HepG2 (cell line): ENCODE measurements at regions not wholly inside any gene's neighbourhood (a gene's known extent, or its start where the extent isn't known, plus 50 kb on each side); places are given as distances from the start of the nearest gene placed in this dataset.

Experiments used
- ATAC-seq: fragments of 200-7000 bp; cut with Tn5 transposase; 3 replicates; pipeline ENCODE4 v1.9.1; 2020; ENCODE audit warnings: mild to moderate bottlenecking, moderate library complexity
- BruUV-seq: library from RNA; stranded (reverse); fragments of 400-500 nt; replicated peaks from 2 replicates; lab custom pipeline; 2021; lab: Mats Ljungman, UMichigan
- CTCF ChIA-PET: fragments of 300-600 bp; formaldehyde crosslinking; extraction: SDS; loops from one replicate; lab custom pipeline; 2021; ENCODE audit warnings: low total read pairs, inconsistent platforms, low intra/inter-chr PET ratio; lab: Yijun Ruan, JAX
- POLR2A ChIA-PET: fragments of 350-600 bp; sonication (Branson Sonifier 250); formaldehyde crosslinking; loops from one replicate; lab custom pipeline; 2020; ENCODE audit warnings: antibody characterized with exemption, inconsistent platforms; lab: Yijun Ruan, JAX
- DNase-seq: peaks from one replicate; pipeline ENCODE4 v3.0.0-alpha.2; 2015; ENCODE audit warnings: low spot score
- FAIRE-seq: peaks from 3 replicates; lab custom pipeline; 2011; peaks lifted over from hg19 to GRCh38; lab: Jason Lieb, UNC
- H2AFZ ChIP-seq: one replicate; pipeline ENCODE4 v1.6.1; 2011; ENCODE audit warnings: low read length, inconsistent platforms
- H3K27ac ChIP-seq: fragments of 300-600 bp; 3 replicates; pipeline ENCODE4 v1.8.0; 2011; ENCODE audit warnings: mixed run types, mild to moderate bottlenecking, mixed read lengths, low read length, inconsistent platforms; ENCODE audit not compliant: insufficient read depth; ENCODE audit errors: extremely low read length
- H3K27me3 ChIP-seq, 2 experiments: fragments of 200-600 bp in 1 of 2; 2 replicates in 1 of 2; 3 replicates in 1 of 2; pipeline versions ENCODE4 v1.6.0 to v1.8.0; 2011; ENCODE audit warnings: low read length in 2 of 2, mild to moderate bottlenecking in 2 of 2, moderate library complexity in 2 of 2, inconsistent platforms in 1 of 2; ENCODE audit not compliant: insufficient read depth in 2 of 2, control insufficient read depth in 1 of 2
- H3K36me3 ChIP-seq, 2 experiments: fragments of 200-600 bp in 1 of 2; replicated peaks in 1 of 2; 2 replicates in 1 of 2; 3 replicates in 1 of 2; pipeline versions ENCODE4 v1.5.1 to v1.8.0; 2011; ENCODE audit warnings: low read length in 2 of 2, inconsistent platforms in 1 of 2; ENCODE audit not compliant: insufficient read depth in 2 of 2, control insufficient read depth in 1 of 2
- H3K4me1 ChIP-seq: 2 replicates; pipeline ENCODE4 v1.5.1; 2012; ENCODE audit warnings: low read length, inconsistent platforms; ENCODE audit not compliant: insufficient read depth
- H3K4me2 ChIP-seq: 2 replicates; pipeline ENCODE4 v1.6.0; 2011; ENCODE audit warnings: low read depth, low read length, inconsistent platforms
- H3K4me3 ChIP-seq, 3 experiments: fragments of 200-600 bp in 1 of 3; sonication (generic), shearing (Covaris generic) in 1 of 3; replicated peaks in 1 of 3; 2 replicates each; pipeline ENCODE4 v1.5.1; 2011 to 2016; ENCODE audit warnings: low read length in 3 of 3, inconsistent platforms in 2 of 3, low read depth in 2 of 3, mild to moderate bottlenecking in 2 of 3, control low read depth in 1 of 3, mixed read lengths in 1 of 3; ENCODE audit not compliant: insufficient read depth in 1 of 3
- H3K79me2 ChIP-seq: one replicate; pipeline ENCODE4 v1.6.1; 2011; ENCODE audit warnings: low read length, inconsistent platforms; ENCODE audit not compliant: insufficient read depth
- H3K9ac ChIP-seq: 2 replicates; pipeline ENCODE4 v1.6.0; 2011; ENCODE audit warnings: mild to moderate bottlenecking, low read depth, low read length, inconsistent platforms; ENCODE audit not compliant: insufficient read depth
- H3K9me3 ChIP-seq: 2 replicates; pipeline ENCODE4 v1.5.1; 2012; ENCODE audit warnings: mild to moderate bottlenecking, low read length
- H4K20me1 ChIP-seq: 2 replicates; pipeline ENCODE4 v1.6.0; 2011; ENCODE audit warnings: inconsistent platforms, mild to moderate bottlenecking, low read length, moderate library complexity; ENCODE audit not compliant: insufficient read depth
- CHCHD3 ChIP-seq: sonication (generic); formaldehyde crosslinking; IDR thresholded peaks from 2 replicates; pipeline ENCODE4 v1.8.0; 2022; ENCODE audit warnings: mild to moderate bottlenecking, missing genetic modification reagents, moderate library complexity
- FOSL2 ChIP-seq: sonication (generic); formaldehyde crosslinking; IDR thresholded peaks from 2 replicates; pipeline ENCODE4 v1.4.0; 2020; ENCODE audit warnings: missing genetic modification reagents
- RARA ChIP-seq: IDR thresholded peaks from 2 replicates; pipeline ENCODE4 v1.6.1; 2016; ENCODE audit warnings: missing genetic modification reagents, missing compliant biosample characterization
- ZNF644 ChIP-seq: IDR thresholded peaks from 2 replicates; pipeline ENCODE4 v1.6.1; 2016; ENCODE audit warnings: low read depth
- WGBS: methylation state at CpG from one replicate; pipeline ENCODE4 v1.1.6; 2017; ENCODE audit warnings: low lambda C conversion rate; 5-methylcytosine and 5-hydroxymethylcytosine counted together
- in situ Hi-C: cut with HindIII; loops from 2 replicates; pipeline ENCODE4 v1.10.0; 2017; ENCODE audit warnings: low pct_unique_long_range_greater_than_20kb; ENCODE audit not compliant: extremely low pct_ligation_motif_present
- intact Hi-C: fragments of 100-400 bp; cut with micrococcal nuclease; formaldehyde crosslinking; loops from one replicate; pipeline ENCODE4 v1.10.0; 2022; ENCODE audit not compliant: unreplicated experiment
- TF ChIP-seq, protein P1 (sequence below): sonication (generic); formaldehyde crosslinking; IDR thresholded peaks from 2 replicates; pipeline ENCODE4 v1.4.0; 2020; ENCODE audit warnings: mild to moderate bottlenecking, missing genetic modification reagents
- TF ChIP-seq, protein P2 (sequence below): sonication (generic); formaldehyde crosslinking; IDR thresholded peaks from 2 replicates; pipeline ENCODE4 v1.8.0; 2022; ENCODE audit warnings: mild to moderate bottlenecking, missing genetic modification reagents
- TF ChIP-seq, protein P3 (sequence below): sonication (generic); formaldehyde crosslinking; IDR thresholded peaks from 2 replicates; pipeline ENCODE4 v1.5.1; 2020; ENCODE audit warnings: mild to moderate bottlenecking, missing genetic modification reagents

- TF ChIP-seq, protein P1, sequence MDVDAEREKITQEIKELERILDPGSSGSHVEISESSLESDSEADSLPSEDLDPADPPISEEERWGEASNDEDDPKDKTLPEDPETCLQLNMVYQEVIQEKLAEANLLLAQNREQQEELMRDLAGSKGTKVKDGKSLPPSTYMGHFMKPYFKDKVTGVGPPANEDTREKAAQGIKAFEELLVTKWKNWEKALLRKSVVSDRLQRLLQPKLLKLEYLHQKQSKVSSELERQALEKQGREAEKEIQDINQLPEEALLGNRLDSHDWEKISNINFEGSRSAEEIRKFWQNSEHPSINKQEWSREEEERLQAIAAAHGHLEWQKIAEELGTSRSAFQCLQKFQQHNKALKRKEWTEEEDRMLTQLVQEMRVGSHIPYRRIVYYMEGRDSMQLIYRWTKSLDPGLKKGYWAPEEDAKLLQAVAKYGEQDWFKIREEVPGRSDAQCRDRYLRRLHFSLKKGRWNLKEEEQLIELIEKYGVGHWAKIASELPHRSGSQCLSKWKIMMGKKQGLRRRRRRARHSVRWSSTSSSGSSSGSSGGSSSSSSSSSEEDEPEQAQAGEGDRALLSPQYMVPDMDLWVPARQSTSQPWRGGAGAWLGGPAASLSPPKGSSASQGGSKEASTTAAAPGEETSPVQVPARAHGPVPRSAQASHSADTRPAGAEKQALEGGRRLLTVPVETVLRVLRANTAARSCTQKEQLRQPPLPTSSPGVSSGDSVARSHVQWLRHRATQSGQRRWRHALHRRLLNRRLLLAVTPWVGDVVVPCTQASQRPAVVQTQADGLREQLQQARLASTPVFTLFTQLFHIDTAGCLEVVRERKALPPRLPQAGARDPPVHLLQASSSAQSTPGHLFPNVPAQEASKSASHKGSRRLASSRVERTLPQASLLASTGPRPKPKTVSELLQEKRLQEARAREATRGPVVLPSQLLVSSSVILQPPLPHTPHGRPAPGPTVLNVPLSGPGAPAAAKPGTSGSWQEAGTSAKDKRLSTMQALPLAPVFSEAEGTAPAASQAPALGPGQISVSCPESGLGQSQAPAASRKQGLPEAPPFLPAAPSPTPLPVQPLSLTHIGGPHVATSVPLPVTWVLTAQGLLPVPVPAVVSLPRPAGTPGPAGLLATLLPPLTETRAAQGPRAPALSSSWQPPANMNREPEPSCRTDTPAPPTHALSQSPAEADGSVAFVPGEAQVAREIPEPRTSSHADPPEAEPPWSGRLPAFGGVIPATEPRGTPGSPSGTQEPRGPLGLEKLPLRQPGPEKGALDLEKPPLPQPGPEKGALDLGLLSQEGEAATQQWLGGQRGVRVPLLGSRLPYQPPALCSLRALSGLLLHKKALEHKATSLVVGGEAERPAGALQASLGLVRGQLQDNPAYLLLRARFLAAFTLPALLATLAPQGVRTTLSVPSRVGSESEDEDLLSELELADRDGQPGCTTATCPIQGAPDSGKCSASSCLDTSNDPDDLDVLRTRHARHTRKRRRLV (CRISPR knock-in tag) = no peak
- TF ChIP-seq, protein P2, sequence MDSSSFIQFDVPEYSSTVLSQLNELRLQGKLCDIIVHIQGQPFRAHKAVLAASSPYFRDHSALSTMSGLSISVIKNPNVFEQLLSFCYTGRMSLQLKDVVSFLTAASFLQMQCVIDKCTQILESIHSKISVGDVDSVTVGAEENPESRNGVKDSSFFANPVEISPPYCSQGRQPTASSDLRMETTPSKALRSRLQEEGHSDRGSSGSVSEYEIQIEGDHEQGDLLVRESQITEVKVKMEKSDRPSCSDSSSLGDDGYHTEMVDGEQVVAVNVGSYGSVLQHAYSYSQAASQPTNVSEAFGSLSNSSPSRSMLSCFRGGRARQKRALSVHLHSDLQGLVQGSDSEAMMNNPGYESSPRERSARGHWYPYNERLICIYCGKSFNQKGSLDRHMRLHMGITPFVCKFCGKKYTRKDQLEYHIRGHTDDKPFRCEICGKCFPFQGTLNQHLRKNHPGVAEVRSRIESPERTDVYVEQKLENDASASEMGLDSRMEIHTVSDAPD (CRISPR knock-in tag) = no peak
- TF ChIP-seq CHCHD3 (CRISPR knock-in tag) (no peak), RARA (CRISPR knock-in tag) (peak; percentile 64), FOSL2 (peak; percentile 92)
Observed at GRCh38 chrX:128759745-128760144, 707.5 kb upstream of the ACTRT1 start (continued).

- no TSS peak for BruUV-seq
- intact Hi-C loops = no loop called here
- ATAC-seq = no peak
Observed at GRCh38 chrX:128759177-128759576, 707.0 kb upstream of the ACTRT1 start.

More at GRCh38 chrX:128759177-128759576, 707.0 kb upstream of the ACTRT1 start:
- in situ Hi-C loops = no loop called here
- WGBS = 100% methylated on average over 1 of the region's 1 CpG
- no peaks in the 10 kb centered on the region for H4K20me1 ChIP-seq
- no peaks in the 10 kb centered on the region for H3K9me3 ChIP-seq
- no peak for FAIRE-seq
- TF ChIP-seq, protein P3, sequence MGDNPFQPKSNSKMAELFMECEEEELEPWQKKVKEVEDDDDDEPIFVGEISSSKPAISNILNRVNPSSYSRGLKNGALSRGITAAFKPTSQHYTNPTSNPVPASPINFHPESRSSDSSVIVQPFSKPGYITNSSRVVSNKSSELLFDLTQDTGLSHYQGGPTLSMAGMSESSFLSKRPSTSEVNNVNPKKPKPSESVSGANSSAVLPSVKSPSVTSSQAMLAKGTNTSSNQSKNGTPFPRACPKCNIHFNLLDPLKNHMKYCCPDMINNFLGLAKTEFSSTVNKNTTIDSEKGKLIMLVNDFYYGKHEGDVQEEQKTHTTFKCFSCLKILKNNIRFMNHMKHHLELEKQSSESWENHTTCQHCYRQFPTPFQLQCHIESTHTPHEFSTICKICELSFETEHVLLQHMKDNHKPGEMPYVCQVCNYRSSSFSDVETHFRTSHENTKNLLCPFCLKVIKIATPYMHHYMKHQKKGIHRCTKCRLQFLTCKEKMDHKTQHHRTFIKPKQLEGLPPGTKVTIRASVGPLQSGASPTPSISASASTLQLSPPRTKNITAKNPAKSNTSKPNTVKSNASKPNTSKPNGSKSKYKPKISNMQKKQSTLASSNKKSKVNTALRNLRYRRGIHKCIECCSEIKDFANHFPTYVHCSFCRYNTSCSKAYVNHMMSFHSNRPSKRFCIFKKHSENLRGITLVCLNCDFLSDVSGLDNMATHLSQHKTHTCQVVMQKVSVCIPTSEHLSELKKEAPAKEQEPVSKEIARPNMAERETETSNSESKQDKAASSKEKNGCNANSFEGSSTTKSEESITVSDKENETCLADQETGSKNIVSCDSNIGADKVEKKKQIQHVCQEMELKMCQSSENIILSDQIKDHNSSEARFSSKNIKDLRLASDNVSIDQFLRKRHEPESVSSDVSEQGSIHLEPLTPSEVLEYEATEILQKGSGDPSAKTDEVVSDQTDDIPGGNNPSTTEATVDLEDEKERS (CRISPR knock-in tag) = no peak
- no peak for TF ChIP-seq ZNF644 (CRISPR knock-in tag)
- H3K27ac ChIP-seq = no peak overlapping the region
- no peaks in the 10 kb centered on the region for H3K36me3 ChIP-seq
- no peak for DNase-seq
- no peak overlapping the region for H3K9ac ChIP-seq
- H2AFZ ChIP-seq = no peak overlapping the region
- H3K27me3 ChIP-seq = no peaks in the 10 kb centered on the region
- CTCF ChIA-PET = no interaction called here
- H3K4me2 ChIP-seq = no peak overlapping the region
- H3K79me2 ChIP-seq = no peaks in the 10 kb centered on the region
- POLR2A ChIA-PET = no interaction called here
- no peak overlapping the region for H3K4me3 ChIP-seq
- H3K4me1 ChIP-seq = peaks cover 22% of the 10 kb centered on the region
